NT2/D1 (cell line): ENCODE measurements at regions not wholly inside any gene's neighbourhood (a gene's known extent, or its start where the extent isn't known, plus 50 kb on each side); places are given as distances from the start of the nearest gene placed in this dataset.

Experiments used
- DNase-seq: peaks from one replicate; pipeline ENCODE4 v3.0.0-alpha.2; 2011; ENCODE audit warnings: low read depth, low spot score
- H3K27me3 ChIP-seq: 2 replicates; pipeline ENCODE4 v1.6.0; 2011; ENCODE audit warnings: mild to moderate bottlenecking; ENCODE audit not compliant: insufficient read length, insufficient read depth
- H3K36me3 ChIP-seq: 2 replicates; pipeline ENCODE4 v1.6.1; 2011; ENCODE audit warnings: mild to moderate bottlenecking, low read length, mixed read lengths; ENCODE audit not compliant: insufficient read depth, insufficient read length
- H3K4me1 ChIP-seq: 2 replicates; pipeline ENCODE4 v1.5.1; 2011; ENCODE audit not compliant: insufficient read depth, insufficient read length
- H3K4me3 ChIP-seq: 2 replicates; pipeline ENCODE4 v1.5.1; 2011; ENCODE audit warnings: low read depth; ENCODE audit not compliant: insufficient read length
- H3K9ac ChIP-seq: 2 replicates; pipeline ENCODE4 v1.6.0; 2011; ENCODE audit warnings: low read depth; ENCODE audit not compliant: insufficient read length
- H3K9me3 ChIP-seq: 2 replicates; pipeline ENCODE4 v1.5.1; 2011; ENCODE audit warnings: mild to moderate bottlenecking, low read length; ENCODE audit not compliant: insufficient read depth
- SUZ12 ChIP-seq: IDR thresholded peaks from 2 replicates; pipeline ENCODE4 v1.6.1; 2011; ENCODE audit not compliant: insufficient read length, insufficient read depth; ENCODE audit errors: extremely low read depth
- YY1 ChIP-seq: IDR thresholded peaks from 2 replicates; pipeline ENCODE4 v1.6.1; 2011; ENCODE audit not compliant: insufficient read length, insufficient read depth
- ZNF274 ChIP-seq: IDR thresholded peaks from 2 replicates; pipeline ENCODE4 v1.6.1; 2011; ENCODE audit warnings: mild to moderate bottlenecking, low read depth, low read length

DNA sequence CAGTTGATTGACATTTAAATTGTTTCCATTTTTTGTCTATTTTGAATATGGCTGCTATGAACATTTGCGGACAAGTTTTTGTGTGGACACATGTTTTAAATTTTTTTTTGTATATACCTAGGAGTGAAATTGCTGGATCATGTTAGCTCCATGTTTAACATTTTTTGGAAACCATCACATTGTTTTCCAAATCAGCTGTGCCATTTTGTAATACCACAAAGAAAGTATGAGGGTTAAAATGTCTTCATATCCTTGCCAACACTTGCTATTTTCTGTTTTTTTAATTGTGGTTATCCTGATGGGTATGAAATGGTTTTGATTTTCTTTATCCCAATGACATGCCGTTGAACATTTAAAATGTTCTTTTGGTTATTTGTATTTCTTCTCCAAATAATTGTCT is 52.1 kb downstream of the CARTPT start:
- Histone ChIP-seq H3K9ac (no peak overlapping the region), H3K4me1 (no peaks in the 10 kb centered on the region), H3K9me3 (no peaks in the 10 kb centered on the region), H3K4me3 (no peak overlapping the region), H3K36me3 (no peaks in the 10 kb centered on the region), H3K27me3 (no peaks in the 10 kb centered on the region)
- TF ChIP-seq YY1 (no peak), ZNF274 (no peak), SUZ12 (no peak)
- DNase-seq = no peak

DNA sequence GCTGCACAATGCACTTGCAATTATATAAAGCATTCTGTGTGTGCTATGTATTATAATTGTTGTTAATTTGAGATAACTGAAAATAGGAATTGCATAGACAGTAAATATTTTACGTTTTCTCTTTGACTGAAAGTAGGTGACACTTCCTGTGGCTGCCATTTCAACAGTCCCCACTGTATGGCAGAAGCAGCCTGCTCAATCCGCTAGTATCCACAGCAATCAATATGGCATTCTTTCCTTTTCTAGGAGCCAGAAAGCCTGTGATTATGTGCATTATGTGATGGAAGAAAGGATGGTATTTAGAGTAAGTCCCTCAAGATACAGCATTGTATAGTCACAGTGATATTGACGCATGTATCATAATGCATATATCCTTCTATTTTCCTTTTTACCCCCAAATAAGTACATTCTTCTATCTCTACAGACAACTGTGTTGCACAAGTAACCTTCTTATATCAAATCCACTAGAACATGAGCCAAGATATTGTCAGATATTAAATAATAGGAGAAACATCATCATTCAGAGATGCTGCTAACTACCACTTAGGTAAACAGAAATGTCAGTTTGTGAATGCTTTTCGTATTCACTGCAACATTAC is 59.7 kb downstream of the CARTPT start:
- Histone ChIP-seq H3K27me3 (no peaks in the 10 kb centered on the region), H3K9me3 (no peaks in the 10 kb centered on the region), H3K4me3 (no peak overlapping the region), H3K36me3 (no peaks in the 10 kb centered on the region), H3K9ac (no peak overlapping the region), H3K4me1 (no peaks in the 10 kb centered on the region)
- TF ChIP-seq YY1 (no peak), ZNF274 (no peak), SUZ12 (no peak)
- peak; percentile 18 for DNase-seq

DNA sequence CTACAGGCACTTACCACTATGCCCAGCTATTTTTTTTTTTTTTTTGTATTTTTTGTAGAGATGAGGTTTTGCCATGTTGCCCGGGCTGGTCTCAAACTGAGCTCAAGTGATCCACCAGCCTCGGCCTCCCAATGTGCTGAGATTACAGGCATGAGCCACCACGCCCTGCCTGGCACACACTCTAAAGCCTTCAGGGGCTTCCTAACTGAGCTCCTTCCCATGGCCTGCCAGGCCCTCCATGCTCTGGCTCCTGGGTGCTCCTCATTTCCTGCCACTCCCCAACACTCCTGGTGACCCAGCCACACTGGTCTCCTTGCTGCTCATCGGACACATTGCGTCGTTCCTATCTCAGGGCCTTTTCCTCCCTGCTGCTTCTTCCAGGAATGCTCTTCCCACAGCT is 61.5 kb downstream of the CARTPT start:
- TF ChIP-seq YY1 (no peak), SUZ12 (no peak), ZNF274 (no peak)
- Histone ChIP-seq H3K27me3 (no peaks in the 10 kb centered on the region), H3K4me1 (no peaks in the 10 kb centered on the region), H3K9ac (no peak overlapping the region), H3K36me3 (no peaks in the 10 kb centered on the region), H3K9me3 (no peaks in the 10 kb centered on the region), H3K4me3 (no peak overlapping the region)
- DNase-seq = no peak

DNA sequence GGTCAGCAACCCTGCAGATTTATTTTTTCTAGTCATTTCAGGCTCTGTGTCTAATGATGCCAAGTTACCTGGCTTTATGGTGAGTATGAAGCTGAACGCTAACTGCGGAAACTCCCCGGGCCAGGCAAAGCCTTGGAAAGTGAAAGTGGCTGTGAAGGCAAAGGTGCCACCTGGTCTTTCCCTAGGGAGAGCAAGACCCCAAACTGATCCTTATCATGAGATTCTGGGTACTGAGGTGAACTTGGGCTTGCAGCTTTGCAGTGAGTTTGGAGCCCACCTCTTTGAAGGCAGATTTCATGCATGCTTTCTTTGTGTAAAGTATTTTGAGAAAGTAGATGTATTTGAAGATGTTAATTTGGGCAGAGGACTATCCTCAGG is 63.3 kb downstream of the CARTPT start:
- Histone ChIP-seq H3K4me1 (no peaks in the 10 kb centered on the region), H3K36me3 (no peaks in the 10 kb centered on the region), H3K27me3 (no peaks in the 10 kb centered on the region), H3K9ac (no peak overlapping the region), H3K9me3 (no peaks in the 10 kb centered on the region), H3K4me3 (no peak overlapping the region)
- no peak for TF ChIP-seq ZNF274
- TF ChIP-seq YY1 = no peak
- TF ChIP-seq SUZ12 = no peak
- no peak for DNase-seq

DNA sequence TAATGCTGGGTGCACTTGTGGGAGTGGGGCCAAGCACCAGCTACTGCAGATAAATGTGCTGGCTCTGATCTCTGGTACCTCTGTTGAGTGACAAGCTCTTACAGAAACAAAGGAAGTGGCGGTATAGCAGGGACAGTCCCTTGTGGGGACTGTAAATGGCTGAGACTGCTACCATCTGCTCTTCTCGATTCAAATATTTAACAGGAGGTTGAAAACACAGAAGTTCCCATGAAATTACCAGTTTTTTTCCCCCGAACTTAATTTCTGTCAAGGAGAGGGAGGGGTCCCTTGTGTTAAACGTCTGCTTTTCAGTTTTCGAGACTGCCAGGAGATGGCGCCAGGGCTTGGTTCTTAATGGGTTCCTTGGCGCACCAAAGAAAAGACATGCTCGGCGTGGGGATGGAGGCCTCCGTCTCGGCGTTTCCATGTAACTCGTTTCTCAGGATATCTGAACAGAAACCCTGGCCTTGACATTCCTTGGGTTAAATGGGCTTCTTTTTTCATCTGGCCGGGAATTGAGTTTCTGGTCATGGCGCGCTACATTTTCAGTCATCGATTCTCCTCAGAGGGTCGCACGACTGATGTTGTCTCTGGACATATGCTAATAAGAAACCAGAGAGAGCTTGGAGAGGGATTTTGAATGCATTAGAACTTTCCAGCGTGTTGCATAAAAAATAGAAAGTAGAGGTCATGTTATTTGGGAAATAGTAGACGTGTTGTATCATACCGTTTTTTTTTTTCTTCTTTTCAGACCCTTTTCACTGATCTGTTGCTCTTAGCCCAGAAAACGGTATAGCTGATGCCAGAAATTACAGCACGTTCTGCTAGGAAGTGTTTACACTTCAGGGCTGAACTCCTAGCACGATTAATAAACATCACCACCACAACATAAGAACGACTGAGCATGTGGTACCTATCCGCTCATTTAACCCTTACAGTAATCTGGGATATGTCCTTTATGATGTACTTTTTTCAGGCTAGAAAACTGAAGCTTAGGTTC is 64.0 kb downstream of the CARTPT start:
- no peaks in the 10 kb centered on the region for H3K9me3 ChIP-seq
- no peak overlapping the region for H3K4me3 ChIP-seq
- H3K4me1 ChIP-seq = no peaks in the 10 kb centered on the region
- H3K36me3 ChIP-seq = no peaks in the 10 kb centered on the region
- H3K27me3 ChIP-seq = no peaks in the 10 kb centered on the region
- TF ChIP-seq ZNF274 (no peak), YY1 (no peak), SUZ12 (no peak)
- peak; percentile 75 for DNase-seq
- no peak overlapping the region for H3K9ac ChIP-seq

DNA sequence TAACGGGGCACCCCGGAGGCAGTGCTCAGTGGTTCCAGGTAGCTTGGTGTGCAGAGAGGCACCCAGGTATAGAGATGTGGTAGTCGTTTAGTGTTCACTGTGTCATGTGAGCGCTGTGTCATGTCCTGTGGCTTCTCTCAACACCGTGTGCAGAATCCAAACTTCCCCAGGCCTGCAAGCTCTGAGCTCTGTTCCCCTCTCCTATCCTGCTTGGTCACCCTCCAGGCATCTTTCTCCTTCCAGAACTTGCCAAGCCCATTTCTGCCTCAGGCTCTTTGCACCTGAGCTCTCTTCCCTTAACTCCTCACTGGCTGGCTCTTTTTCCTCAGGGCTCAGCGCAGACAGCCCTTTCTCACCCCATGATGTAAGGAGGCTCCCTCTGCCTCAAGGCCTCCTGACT is 64.8 kb downstream of the CARTPT start:
- Histone ChIP-seq H3K36me3 (no peaks in the 10 kb centered on the region), H3K27me3 (no peaks in the 10 kb centered on the region), H3K4me3 (no peak overlapping the region), H3K9ac (no peak overlapping the region), H3K9me3 (no peaks in the 10 kb centered on the region), H3K4me1 (no peaks in the 10 kb centered on the region)
- TF ChIP-seq YY1 (no peak), ZNF274 (no peak), SUZ12 (no peak)
- DNase-seq = no peak

DNA sequence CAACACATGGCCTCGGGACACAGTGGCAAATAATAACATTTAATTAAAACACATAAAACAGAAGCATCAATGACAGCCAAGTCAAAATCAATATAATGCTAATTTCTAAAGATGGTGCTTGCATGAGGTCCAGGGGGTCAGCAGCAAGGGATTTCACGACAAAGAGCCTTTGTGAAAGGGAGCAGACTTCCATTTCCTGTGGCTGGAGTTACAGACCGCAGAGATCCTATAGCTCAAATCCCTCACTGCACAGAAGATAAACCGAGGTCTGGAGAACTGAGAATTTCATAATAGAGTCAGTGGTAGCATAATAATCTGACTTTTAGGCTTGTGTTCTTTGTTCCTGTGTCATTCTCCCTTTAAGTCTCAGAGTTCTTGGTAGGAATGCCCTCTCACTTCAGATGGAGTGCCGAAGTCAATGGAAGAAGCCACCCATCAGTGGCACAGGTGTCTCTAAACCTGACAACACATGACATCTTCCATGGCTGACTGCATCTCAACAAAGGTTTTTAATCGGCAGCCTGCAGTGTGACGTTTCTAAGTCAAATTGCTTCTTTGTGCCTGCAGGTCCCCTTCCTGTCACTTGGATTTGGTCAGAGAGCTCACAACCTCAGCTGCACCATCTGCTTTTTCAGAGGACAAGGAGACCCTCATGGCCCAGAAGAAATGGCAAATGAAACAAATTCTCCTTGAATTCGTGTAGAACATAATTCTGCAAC is 67.4 kb downstream of the CARTPT start:
- H3K27me3 ChIP-seq = no peaks in the 10 kb centered on the region
- no peaks in the 10 kb centered on the region for H3K9me3 ChIP-seq
- TF ChIP-seq YY1 = no peak
- TF ChIP-seq ZNF274 = no peak
- no peak for TF ChIP-seq SUZ12
- no peak overlapping the region for H3K4me3 ChIP-seq
- no peak overlapping the region for H3K9ac ChIP-seq
- DNase-seq = no peak
- no peaks in the 10 kb centered on the region for H3K36me3 ChIP-seq
- no peaks in the 10 kb centered on the region for H3K4me1 ChIP-seq
